Cardiac septum (tissue), 1 donor: ENCODE measurements at regions not wholly inside any gene's neighbourhood (a gene's known extent, or its start where the extent isn't known, plus 50 kb on each side); places are given as distances from the start of the nearest gene placed in this dataset.

Source experiments
- DNase-seq: peaks from one replicate; pipeline ENCODE4 v3.0.0-alpha.2; 2020; ENCODE audit warnings: low spot score
- intact Hi-C: fragments of 100-400 bp; cut with DNase I; formaldehyde crosslinking; loops from one replicate; pipeline ENCODE4 v1.14.0; 2022
- donor health status: DM: no; HTN: no; CAD: no.

GRCh38 chr16:66133643-66134338, 232.7 kb upstream of the CDH5 start:
- intact Hi-C loops: loop anchor here (10.0 kb wide), 1 partner anchor 99 kb away; no protein-coding TSS in a partner anchor
- no peak for DNase-seq

GRCh38 chr16:66131895-66132294, 234.6 kb upstream of the CDH5 start:
- no peak for DNase-seq
- intact Hi-C loops: loop anchor here (10.0 kb wide), 1 partner anchor 97 kb away; no protein-coding TSS in a partner anchor

GRCh38 chr16:66131156-66131807, 235.2 kb upstream of the CDH5 start:
- DNase-seq: no peak

GRCh38 chr16:66130296-66130905, 236.1 kb upstream of the CDH5 start:
- intact Hi-C loops: loop anchor here (10.0 kb wide), 1 partner anchor 96 kb away; no protein-coding TSS in a partner anchor
- no peak for DNase-seq

More at GRCh38 chr16:66131156-66131807, 235.2 kb upstream of the CDH5 start:
- intact Hi-C loops: loop anchor here (10.0 kb wide), 1 partner anchor 96 kb away; no protein-coding TSS in a partner anchor

GRCh38 chr16:66129196-66129595, 237.3 kb upstream of the CDH5 start:
- intact Hi-C loops: no loop called here
- no peak for DNase-seq

GRCh38 chr16:66128371-66128770, 238.1 kb upstream of the CDH5 start:
- intact Hi-C loops: no loop called here
- no peak for DNase-seq

GRCh38 chr16:66127459-66128370, 238.8 kb upstream of the CDH5 start:
- DNase-seq: no peak
- intact Hi-C loops: no loop called here

GRCh38 chr16:66121466-66121865, 245.0 kb upstream of the CDH5 start:
- intact Hi-C loops: no loop called here
- no peak for DNase-seq

- DNase-seq: no peak
- intact Hi-C loops: no loop called here
These were observed 245.8 kb upstream of the CDH5 start for GRCh38 chr16:66120656-66121055.

- no peak for DNase-seq
- intact Hi-C loops: no loop called here
These were observed 250.1 kb upstream of the CDH5 start for GRCh38 chr16:66116163-66117002.

- no peak for DNase-seq
- intact Hi-C loops: no loop called here
These were observed 251.1 kb upstream of the CDH5 start for GRCh38 chr16:66115373-66115772.

- intact Hi-C loops: no loop called here
These were observed 253.3 kb upstream of the CDH5 start for GRCh38 chr16:66113223-66113622.

GRCh38 chr16:66109677-66110076, 256.8 kb upstream of the CDH5 start:
- intact Hi-C loops: no loop called here
- DNase-seq: no peak

More at GRCh38 chr16:66113223-66113622, 253.3 kb upstream of the CDH5 start:
- DNase-seq: no peak

GRCh38 chr16:66107661-66108060, 258.8 kb upstream of the CDH5 start:
- intact Hi-C loops: no loop called here
- DNase-seq: no peak

- intact Hi-C loops: no loop called here
- no peak for DNase-seq
These were observed 263.3 kb upstream of the CDH5 start for GRCh38 chr16:66103211-66103610.

- no peak for DNase-seq
- intact Hi-C loops: no loop called here
These were observed 267.2 kb upstream of the CDH5 start for GRCh38 chr16:66099306-66099705.

GRCh38 chr16:66097751-66098150, 268.7 kb upstream of the CDH5 start:
- no peak for DNase-seq
- intact Hi-C loops: no loop called here

GRCh38 chr16:66095676-66096075, 270.8 kb upstream of the CDH5 start:
- no peak for DNase-seq
- intact Hi-C loops: no loop called here

- DNase-seq: no peak
- intact Hi-C loops: no loop called here
These were observed 273.3 kb upstream of the CDH5 start for GRCh38 chr16:66093191-66093590.
